WERI-Rb-1 (cell line): ENCODE measurements at regions not wholly inside any gene's neighbourhood (a gene's known extent, or its start where the extent isn't known, plus 50 kb on each side); places are given as distances from the start of the nearest gene placed in this dataset.

Experiments
- DNase-seq: peaks from one replicate; pipeline ENCODE4 v3.0.0-alpha.2; 2020
- H3K27ac ChIP-seq: fragments of 250-450 bp; sonication (Bioruptor Pico); 2 replicates; pipeline ENCODE4 v1.5.1; 2020; ENCODE audit warnings: mild to moderate bottlenecking, moderate library complexity
- H3K27me3 ChIP-seq: fragments of 250-450 bp; sonication (Bioruptor Pico); 2 replicates; pipeline ENCODE4 v1.5.1; 2021; ENCODE audit warnings: mild to moderate bottlenecking, low read depth, moderate library complexity; ENCODE audit not compliant: insufficient read depth, severe bottlenecking
- H3K36me3 ChIP-seq: fragments of 250-450 bp; sonication (Bioruptor Pico); 2 replicates; pipeline ENCODE4 v1.5.1; 2020; ENCODE audit warnings: mild to moderate bottlenecking, moderate library complexity
- H3K4me3 ChIP-seq: 2 replicates; pipeline ENCODE4 v1.5.1; 2011; ENCODE audit warnings: low read depth, mild to moderate bottlenecking, control low read depth, low read length
- H3K9me3 ChIP-seq: fragments of 250-450 bp; sonication (Bioruptor Pico); 2 replicates; pipeline ENCODE4 v1.5.1; 2021; ENCODE audit warnings: mild to moderate bottlenecking, moderate library complexity; ENCODE audit not compliant: severe bottlenecking
- TF ChIP-seq, protein P1 (sequence below): IDR thresholded peaks from 2 replicates; pipeline ENCODE4 v1.5.1; 2011; ENCODE audit warnings: low read depth, mild to moderate bottlenecking, control low read depth, inconsistent platforms, low read length

DNA sequence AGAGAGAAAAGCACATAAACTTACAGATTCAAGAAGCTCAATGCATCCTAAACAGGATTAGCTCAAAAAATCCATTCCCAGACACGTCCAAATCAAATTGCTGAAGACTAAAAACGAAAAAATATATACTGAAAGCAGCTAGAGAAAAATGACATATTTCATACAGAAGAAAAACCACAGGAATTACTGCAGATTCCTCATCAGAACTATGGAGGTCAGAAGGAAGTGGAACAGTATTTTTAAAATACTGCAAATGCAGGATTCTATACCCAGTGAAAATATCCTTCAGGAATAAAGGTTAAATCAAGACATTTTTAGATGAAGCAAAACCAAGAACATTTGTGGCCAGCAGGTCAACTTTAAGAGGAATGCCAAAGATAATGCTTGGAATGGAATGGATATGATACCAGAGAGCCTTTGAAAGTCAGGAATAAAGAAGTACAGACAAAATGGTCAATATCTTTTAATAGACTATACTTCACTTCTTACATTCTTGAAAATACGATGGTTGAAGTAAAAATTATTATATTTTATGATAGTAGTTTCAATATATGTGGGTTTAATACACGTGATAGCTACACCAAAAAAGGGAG is 352.9 kb downstream of the CTTN start:
- DNase-seq = no peak
- Histone ChIP-seq H3K4me3 (no peak overlapping the region), H3K36me3 (no peaks in the 10 kb centered on the region), H3K27me3 (no peaks in the 10 kb centered on the region), H3K9me3 (peaks cover 22% of the 10 kb centered on the region), H3K27ac (no peak overlapping the region)
- TF ChIP-seq, protein P1, sequence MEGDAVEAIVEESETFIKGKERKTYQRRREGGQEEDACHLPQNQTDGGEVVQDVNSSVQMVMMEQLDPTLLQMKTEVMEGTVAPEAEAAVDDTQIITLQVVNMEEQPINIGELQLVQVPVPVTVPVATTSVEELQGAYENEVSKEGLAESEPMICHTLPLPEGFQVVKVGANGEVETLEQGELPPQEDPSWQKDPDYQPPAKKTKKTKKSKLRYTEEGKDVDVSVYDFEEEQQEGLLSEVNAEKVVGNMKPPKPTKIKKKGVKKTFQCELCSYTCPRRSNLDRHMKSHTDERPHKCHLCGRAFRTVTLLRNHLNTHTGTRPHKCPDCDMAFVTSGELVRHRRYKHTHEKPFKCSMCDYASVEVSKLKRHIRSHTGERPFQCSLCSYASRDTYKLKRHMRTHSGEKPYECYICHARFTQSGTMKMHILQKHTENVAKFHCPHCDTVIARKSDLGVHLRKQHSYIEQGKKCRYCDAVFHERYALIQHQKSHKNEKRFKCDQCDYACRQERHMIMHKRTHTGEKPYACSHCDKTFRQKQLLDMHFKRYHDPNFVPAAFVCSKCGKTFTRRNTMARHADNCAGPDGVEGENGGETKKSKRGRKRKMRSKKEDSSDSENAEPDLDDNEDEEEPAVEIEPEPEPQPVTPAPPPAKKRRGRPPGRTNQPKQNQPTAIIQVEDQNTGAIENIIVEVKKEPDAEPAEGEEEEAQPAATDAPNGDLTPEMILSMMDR = no peak

DNA sequence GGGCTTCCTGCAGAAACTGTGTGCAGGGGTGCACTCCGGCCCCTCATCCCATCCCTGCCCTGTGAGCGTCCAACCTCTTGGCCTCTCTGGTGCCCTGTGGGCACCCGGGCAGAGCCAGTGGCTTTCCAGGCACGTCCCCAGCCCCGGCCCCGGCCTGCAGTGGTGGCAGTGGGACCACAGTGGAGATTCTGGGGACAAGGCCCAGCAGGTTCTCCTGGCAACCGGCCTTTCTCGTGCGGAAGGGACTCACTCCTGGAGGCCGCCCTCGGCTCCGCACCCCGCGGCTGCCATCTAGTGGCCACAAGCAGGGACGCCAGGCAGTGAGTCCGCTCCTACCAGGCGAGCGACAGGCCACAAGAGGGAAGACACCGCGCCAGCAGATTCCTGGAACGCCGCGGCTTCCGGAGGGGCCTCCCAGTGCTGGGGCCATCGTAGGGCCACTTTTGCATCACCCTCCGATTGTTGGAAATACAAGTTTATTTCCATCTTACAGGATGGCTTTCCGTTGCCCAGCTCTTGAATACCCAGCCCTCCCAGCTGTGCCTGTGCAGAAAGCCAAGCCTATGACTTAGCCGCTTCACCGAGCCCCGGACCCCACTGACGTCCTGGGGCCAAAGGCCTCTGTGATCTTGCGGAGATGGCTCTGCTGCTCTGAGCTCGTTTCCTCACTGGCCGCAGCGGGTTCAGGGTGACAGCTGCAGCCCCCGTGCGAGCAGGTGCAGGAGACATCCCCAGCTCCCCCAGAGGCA is 357.3 kb downstream of the CTTN start:
- Histone ChIP-seq H3K4me3 (no peak overlapping the region), H3K27me3 (no peaks in the 10 kb centered on the region), H3K27ac (no peak overlapping the region), H3K9me3 (peaks cover 13% of the 10 kb centered on the region), H3K36me3 (no peaks in the 10 kb centered on the region)
- TF ChIP-seq, protein P1 = peak; percentile 96
- DNase-seq = peak; percentile 86

DNA sequence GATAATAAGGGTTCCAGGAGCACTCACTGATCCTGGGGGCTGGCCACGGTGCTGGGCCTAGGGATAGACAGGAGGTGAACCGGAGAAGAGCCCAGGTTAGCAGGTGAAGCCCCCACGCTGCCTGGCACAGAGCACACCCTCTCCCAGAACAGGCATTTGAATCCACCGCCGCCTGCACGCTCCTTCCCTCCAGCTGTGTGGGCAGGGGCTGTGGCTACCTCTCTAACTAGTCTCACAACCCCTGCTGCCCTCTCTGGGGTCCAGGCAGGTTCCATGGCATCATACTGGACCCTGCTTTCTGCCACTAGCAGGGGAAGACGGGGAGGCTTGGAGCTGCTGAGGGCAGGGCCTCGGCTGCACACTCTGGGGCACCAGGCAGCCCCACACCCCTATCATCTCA is 358.0 kb downstream of the CTTN start:
- Histone ChIP-seq H3K4me3 (no peak overlapping the region), H3K36me3 (no peaks in the 10 kb centered on the region), H3K27me3 (no peaks in the 10 kb centered on the region), H3K27ac (no peak overlapping the region), H3K9me3 (peaks cover 5% of the 10 kb centered on the region)
- no peak for DNase-seq
- TF ChIP-seq, protein P1 = no peak

DNA sequence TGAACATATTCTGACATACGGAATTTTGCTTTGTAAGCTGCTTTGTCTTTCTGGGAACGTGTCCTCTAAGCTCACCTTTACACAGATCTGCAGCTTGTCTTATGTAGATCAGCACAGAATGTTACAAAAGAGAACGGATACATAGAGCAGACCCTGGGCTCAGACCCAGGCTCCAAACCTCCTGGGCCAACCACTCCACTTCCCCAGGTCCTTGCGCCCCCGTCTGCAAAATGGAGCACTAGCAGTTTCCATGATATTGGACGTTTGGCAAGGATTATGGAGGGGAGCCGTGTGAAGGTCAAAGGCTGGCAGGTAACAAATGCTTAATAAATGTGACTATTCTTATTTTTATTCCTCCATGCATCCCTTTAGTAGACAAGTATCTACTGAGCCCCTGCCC is 358.4 kb downstream of the CTTN start:
- Histone ChIP-seq H3K9me3 (peaks cover 2% of the 10 kb centered on the region), H3K4me3 (no peak overlapping the region), H3K36me3 (no peaks in the 10 kb centered on the region), H3K27me3 (no peaks in the 10 kb centered on the region), H3K27ac (no peak overlapping the region)
- no peak for DNase-seq
- TF ChIP-seq, protein P1 = no peak

DNA sequence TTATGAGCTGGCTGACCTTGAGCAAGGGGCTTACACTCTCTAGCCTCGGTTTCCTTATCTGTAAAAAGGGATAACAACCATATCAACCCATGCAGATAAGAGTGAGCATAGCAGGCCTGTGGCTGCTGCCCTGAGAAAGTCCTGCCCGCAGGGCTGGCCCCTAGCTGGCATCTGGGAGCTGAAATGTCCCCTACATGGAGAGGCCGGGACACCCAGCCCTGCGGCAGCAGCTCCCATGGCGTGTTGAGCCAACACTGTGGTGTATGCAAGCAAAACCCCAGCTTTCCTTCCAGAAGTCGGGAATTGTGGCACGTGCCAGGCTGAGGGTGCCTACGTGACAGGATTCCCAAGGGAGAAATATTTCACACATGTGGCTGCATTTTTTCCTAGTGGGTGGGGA is 358.9 kb downstream of the CTTN start:
- Histone ChIP-seq H3K4me3 (no peak overlapping the region), H3K27me3 (no peaks in the 10 kb centered on the region), H3K9me3 (peaks cover 2% of the 10 kb centered on the region), H3K27ac (no peak overlapping the region), H3K36me3 (no peaks in the 10 kb centered on the region)
- DNase-seq = no peak
- TF ChIP-seq, protein P1 = no peak

DNA sequence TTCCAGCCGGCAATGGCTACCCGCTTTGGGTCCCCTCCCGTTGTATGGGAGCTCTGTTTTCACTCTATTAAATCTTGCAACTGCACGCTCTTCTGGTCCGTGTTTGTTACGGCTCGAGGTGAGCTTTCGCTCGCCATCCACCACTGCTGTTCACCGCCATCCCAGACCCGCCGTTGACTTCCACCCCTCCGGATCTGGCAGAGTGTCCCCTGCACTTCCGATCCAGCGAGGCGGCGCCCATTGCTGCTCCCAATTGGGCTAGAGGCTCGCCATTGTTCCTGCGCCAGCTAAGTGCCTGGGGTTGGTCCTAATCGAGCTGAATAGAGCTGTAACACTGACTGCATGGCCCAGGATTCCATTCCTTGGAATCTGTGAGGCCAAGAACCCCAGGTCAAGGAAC is 359.9 kb downstream of the CTTN start:
- no peaks in the 10 kb centered on the region for H3K36me3 ChIP-seq
- H3K4me3 ChIP-seq = no peak overlapping the region
- no peak overlapping the region for H3K27ac ChIP-seq
- H3K9me3 ChIP-seq = peaks cover 2% of the 10 kb centered on the region
- no peak for DNase-seq
- H3K27me3 ChIP-seq = no peaks in the 10 kb centered on the region
- TF ChIP-seq, protein P1 = no peak
